GM12875 (cell line): ENCODE measurements at regions not wholly inside any gene's neighbourhood (a gene's known extent, or its start where the extent isn't known, plus 50 kb on each side); places are given as distances from the start of the nearest gene placed in this dataset.

Experiments used
- H3K4me3 ChIP-seq: one replicate; pipeline ENCODE4 v1.5.1; 2011; ENCODE audit warnings: low read depth, low read length, control low read depth
- CTCF ChIP-seq: IDR thresholded peaks from 2 replicates; pipeline ENCODE4 v1.5.1; 2011; ENCODE audit warnings: low read depth, mild to moderate bottlenecking, control low read depth, inconsistent platforms, low read length, moderate library complexity, borderline replicate concordance; ENCODE audit not compliant: insufficient read depth

DNA sequence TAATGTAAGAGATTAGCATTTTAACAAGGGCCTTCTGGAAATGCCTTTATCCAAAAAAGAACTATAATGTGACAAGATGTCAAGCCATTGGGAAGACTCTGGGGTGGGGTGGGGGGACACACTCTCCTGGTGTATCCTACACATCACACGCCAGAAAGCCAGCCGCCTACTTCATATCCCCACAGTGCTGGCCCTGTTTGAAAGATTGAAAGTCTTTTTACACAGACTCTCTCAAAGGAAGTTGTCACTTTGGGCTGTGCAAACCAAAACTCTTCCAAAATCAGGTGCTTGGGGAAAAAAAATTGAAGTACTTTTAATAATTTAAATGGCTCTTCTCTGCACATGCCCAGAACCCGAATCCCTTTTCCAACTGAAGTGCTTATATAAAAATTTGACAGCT is 666.7 kb downstream of the BCL11A start:
- no peak for TF ChIP-seq CTCF
- H3K4me3 ChIP-seq = no peak overlapping the region

- TF ChIP-seq CTCF = 0 out of 2 replicates have a peak, but pooled peaks have one; percentile 9
- no peak overlapping the region for H3K4me3 ChIP-seq
These were observed 667.9 kb downstream of the BCL11A start for GRCh38 chr2:59885541-59885940.

DNA sequence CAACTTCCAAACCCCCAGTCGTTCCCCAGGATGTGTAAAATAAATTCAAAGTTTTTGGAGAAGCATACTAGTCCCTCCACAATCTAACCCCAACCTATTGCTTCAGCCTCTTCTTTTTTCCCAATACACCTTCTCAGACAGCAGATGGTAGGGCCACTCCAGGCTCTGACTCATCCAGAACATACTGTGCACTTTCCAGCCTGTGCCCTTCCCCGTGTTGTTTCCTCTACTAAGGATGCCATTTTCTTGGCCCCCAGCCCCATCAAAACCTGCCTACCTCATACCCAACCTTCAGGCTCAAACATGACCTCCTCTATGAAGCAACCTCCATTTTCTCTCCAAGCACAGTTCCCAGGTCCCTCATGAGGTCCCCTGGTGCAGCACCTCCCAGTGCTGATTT is 669.3 kb downstream of the BCL11A start:
- no peak overlapping the region for H3K4me3 ChIP-seq
- no peak for TF ChIP-seq CTCF

GRCh38 chr2:59882822-59883221 is 670.6 kb downstream of the BCL11A start:
- H3K4me3 ChIP-seq = no peak overlapping the region
- no peak for TF ChIP-seq CTCF

- H3K4me3 ChIP-seq = no peak overlapping the region
- no peak for TF ChIP-seq CTCF
These were observed 671.2 kb downstream of the BCL11A start for GRCh38 chr2:59882279-59882678.

GRCh38 chr2:59881218-59881617 is 672.2 kb downstream of the BCL11A start:
- TF ChIP-seq CTCF = no peak
- H3K4me3 ChIP-seq = no peak overlapping the region

DNA sequence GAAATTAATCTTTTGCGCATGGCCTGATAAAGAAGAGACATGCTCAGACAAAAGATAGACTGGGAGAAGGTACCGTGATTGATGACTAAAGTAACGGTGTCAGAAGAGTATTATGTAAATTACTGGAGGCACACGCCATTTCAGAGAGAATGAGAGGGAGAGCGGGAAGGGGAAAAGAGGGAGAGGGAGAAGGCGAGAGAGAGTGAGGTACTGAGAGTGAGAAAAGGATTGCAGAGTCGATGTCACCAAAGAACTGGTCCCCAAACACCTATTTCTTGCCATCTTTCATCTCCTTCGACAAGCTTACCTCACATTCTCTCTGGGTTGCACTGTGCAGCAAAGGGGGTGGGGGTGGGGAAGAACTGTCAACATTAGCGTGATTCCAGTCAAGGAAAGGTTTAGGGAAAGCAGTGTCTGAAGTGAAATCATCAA is 673.7 kb downstream of the BCL11A start:
- no peak for TF ChIP-seq CTCF
- H3K4me3 ChIP-seq = no peak overlapping the region
